T47D (cell line): ENCODE measurements at regions not wholly inside any gene's neighbourhood (a gene's known extent, or its start where the extent isn't known, plus 50 kb on each side); places are given as distances from the start of the nearest gene placed in this dataset.

ENCODE experiments used
- DNase-seq, 2 experiments: peaks; one replicate each; pipeline versions ENCODE4 v3.0.0 to v3.0.0-alpha.2; 2011 to 2012; ENCODE audit warnings: low read depth in 1 of 2, low spot score in 1 of 2
- JUND ChIP-seq: IDR thresholded peaks from 2 replicates; pipeline ENCODE4 v1.6.1; 2012; ENCODE audit warnings: low read depth
- in situ Hi-C: cut with HindIII; loops from 2 replicates; pipeline ENCODE4 v1.10.0; 2016; ENCODE audit warnings: low sequenced_read_pairs, low pct_unique_long_range_greater_than_20kb

DNA sequence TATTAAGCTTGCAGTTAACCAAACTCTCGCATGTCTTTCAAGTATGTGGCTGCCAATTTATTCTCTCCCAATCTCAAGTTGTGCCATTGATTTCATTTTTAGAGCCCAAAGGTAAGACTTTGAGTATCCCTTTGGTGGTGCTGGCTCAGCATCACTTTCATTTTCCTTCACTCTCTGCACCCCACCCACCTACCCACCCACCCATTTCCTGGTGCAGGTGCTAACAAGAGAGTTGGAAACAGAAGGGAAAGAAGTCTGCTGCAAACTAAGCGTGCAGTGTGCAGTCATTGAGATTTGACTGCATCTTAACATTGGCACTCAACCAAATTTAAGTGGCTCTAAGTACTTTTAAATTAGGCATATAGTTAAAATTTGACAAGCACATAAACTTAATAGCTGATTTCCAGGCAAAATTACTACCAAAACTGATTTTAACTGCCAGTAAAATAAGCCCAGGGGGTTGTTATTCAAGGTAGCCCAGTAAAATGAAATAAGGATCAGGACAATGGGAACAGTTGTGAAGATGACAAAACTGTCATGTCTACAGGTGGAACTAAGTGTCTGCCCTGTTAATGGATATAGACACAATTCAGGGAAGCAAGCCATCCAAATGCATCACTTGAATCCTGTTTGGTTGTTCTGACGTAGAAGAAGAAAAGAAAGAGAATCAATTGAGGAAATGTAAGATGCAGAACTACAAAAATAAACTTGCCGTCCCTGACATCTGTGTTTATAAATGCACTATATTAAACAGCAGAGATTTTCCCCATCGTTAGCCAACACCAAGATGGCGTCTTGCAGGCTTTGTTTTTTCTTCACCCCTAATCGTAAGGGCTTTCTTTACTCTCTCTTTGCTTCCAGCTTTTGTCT lies 184.2 kb downstream of the KDR start:
- in situ Hi-C loops: no loop called here
- no peak for TF ChIP-seq JUND

DNA sequence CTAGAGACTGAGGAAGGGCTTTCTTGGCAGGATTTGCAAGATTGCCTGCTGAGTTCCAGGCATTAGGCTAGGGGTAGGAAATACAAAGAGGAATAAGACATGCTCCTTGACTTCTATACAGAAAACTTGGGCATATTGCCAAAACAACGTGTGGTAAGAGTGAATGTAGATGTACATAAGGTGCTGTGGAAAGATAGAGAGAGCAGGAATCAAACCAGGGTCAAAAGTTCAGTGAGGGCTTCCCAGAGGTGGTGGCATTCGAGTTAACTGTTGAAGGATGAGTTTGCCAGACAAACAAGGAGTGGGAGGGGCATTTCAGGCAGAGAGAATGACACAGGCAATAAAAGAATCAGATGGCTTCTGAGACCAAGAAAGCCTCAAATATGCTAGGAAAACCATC lies 187.9 kb downstream of the KDR start:
- in situ Hi-C loops: no loop called here
- DNase-seq: peak in 1 of 2 experiments; percentile 5
- no peak for TF ChIP-seq JUND

More for the DNA sequence above, 184.2 kb downstream of the KDR start:
- DNase-seq: no peak

DNA sequence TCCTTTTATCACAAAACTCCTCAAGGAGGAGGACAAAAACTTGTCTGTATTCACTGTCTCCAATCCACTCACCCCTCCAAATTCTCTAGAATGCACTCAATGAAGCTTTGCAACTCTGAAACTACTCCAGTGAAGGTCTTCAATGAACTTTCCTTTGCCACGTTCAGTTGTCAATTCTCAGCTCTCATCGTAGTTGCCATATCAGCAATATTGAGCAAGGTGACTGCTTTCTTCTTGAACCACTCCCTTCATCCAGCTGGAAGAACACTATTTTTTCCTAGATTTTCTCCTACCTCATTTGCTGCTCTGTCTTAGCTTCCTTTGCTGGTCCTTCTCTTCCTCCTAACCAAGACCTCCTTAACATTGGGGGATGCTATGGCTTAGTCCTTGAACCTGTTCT lies 191.8 kb downstream of the KDR start:
- no peak for DNase-seq
- in situ Hi-C loops: no loop called here
- TF ChIP-seq JUND: no peak

DNA sequence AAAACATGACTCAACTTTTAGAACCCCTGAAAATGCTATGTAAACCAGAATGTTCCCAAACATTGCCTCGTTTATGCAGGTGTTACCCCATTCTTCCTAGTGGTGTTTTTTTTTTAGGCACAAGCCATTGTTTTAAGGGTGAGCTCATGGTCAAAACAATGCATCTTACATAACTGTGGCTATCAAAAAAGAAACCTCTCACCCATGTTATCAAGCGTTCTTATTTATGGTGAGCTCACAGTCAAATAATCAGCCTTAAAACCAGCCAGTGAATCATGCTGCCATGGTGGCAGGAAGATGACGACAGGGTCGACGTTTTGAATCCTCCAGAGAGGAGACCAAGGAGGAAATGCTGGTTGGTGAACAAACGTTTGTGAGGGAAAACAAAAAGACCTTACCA lies 195.2 kb downstream of the KDR start:
- in situ Hi-C loops: no loop called here
- DNase-seq: no peak
- no peak for TF ChIP-seq JUND

DNA sequence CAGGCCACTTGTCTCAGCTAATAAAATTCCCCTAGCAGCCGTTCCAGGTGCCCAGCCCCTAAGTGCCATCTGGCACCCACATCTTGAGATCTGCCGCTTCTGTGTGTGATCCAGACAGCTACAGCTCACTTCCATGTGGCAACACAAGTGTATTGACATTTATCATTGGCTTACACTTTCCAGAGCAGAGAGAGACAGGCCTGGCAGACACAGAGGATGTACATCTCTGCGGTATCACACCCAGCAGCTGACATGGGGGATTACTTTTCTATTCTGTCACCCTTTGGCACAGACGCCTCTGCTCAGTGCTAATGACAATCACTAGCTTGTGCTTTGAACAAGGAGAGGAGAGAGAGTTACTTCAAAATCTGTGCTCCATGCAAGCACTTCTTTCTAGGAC lies 195.9 kb downstream of the KDR start:
- in situ Hi-C loops: no loop called here
- DNase-seq: no peak
- no peak for TF ChIP-seq JUND

DNA sequence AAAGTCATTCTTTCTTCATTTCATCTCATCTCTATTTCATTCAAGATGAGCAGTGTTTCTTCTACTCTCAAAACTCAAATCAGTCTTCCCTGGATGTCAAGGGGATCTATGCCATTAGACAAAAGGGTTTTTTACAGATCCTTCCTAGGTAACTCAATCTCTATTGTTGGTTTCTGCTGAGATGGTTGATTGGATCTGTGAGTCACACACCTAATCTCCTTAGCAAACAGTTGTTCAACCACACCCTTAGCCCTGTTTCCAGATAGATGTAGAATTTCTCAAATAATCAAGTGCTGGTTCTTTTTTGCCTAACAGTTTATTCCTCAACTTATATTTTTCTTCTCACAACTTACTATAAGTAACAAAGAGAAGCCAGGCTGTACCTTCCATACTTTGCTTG lies 200.5 kb downstream of the KDR start:
- in situ Hi-C loops: no loop called here
- no peak for TF ChIP-seq JUND
- no peak for DNase-seq

DNA sequence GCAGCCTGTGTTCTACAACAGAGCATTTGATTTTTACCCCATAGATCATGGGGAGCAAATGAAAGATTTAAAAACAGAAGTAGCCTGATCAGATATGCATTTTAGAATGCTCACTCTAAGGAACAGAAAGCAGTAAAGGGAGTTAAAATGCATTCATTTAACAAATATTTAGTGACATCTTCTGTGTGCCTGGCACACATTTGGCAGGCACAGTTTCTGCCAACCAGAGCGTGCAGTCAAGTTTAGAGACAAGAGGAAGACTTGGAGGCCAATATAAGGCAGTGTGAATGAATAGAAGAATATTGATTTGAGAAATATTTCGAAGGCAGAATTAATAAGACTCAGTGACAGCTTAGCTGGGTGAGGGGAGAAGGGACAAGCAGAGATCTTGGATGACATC lies 210.1 kb downstream of the KDR start:
- no peak for TF ChIP-seq JUND
- DNase-seq: no peak
- in situ Hi-C loops: no loop called here

DNA sequence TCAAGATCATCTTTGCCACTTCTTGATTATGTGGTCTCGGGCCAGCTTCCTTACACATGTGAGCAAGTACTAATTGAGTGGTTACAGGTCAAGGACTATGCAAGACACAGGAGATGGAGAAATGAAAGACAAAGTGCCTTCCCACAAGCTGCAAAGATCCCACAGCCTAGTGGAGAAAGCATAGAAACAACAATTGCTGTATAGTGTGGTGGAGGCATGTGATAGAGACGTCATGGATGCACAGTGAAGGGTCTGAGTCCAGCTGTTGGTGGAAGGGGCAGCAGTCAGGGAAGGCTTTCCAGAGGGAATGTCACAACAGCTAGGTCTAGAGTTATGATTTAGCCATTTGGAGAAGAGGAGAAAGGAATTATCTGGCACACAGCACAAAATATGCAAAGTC lies 210.6 kb downstream of the KDR start:
- no peak for TF ChIP-seq JUND
- no peak for DNase-seq
- in situ Hi-C loops: no loop called here

DNA sequence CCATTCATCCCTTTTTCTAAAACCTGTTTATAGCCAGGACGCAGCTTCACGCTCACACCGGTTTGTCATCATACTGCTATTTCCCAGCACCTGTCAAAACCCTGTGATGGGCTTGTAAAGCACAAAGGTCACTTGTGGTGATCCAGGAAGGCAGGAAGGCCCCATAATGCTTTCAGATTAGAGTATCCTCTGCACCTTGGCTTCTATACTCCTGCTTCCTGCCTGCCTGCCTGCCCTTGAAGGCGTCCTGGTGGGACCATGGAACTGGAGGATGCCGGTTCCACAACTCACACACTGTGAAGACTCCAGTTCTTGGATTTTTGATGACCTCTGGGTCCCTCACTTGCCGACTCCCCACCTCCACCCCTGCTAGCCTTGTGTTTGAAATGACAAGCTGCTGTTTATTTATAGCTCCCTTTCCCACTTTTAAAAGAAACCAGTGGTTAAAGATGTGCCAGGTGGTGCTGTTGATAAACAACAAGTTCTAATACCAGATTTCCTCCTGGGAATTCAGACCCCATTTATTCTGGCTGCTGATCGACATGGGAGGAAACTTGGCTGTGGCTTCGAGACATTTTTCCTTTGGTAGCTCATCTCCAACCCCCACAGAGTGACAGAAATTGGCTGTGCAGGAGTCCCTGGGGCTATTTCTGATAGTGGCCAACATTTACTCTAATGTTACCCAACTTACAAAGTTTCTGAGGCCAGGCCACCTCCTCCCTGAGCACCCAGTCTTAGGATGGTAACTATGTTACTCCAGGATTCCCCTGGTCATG lies 211.5 kb downstream of the KDR start:
- in situ Hi-C loops: no loop called here
- no peak for TF ChIP-seq JUND
- no peak for DNase-seq

DNA sequence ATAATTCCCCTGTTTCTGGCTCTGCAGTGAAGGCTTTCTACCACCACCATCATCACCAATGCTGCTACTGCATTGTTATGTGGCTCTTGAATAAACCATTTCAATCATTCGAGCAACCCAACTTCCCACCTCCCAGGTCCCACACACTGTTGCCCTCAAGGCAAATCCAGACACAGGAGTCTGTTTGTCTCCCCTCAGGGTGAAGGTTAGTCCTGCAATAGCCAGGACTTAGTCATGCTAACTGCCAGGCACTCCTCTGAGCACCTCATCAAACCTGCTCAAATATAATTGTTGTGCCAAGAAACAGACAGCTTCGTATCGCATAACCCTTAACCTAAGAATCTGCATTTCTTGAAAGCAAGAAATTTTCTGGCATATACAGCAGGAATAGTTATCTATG lies 213.2 kb downstream of the KDR start:
- no peak for DNase-seq
- in situ Hi-C loops: no loop called here
- TF ChIP-seq JUND: no peak

DNA sequence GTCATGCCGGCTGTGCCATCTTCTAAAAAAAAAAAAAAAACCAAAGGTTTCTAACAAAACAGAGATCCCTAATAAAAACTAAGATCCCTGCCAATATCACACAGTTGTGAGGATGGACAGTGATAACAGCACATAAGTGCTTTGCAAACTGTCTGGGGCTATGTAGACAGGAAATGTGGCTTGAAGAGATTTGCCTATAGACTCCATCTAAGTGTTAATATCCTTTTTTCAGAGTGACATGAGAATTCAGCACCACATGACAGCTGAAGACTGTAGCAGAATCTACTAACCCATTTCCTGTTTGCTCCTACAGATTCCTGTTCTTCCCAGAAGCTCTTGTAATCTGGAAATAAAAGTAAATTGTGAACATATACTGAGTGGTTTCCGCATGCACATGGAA lies 215.4 kb downstream of the KDR start:
- TF ChIP-seq JUND: no peak
- in situ Hi-C loops: no loop called here
- DNase-seq: no peak

DNA sequence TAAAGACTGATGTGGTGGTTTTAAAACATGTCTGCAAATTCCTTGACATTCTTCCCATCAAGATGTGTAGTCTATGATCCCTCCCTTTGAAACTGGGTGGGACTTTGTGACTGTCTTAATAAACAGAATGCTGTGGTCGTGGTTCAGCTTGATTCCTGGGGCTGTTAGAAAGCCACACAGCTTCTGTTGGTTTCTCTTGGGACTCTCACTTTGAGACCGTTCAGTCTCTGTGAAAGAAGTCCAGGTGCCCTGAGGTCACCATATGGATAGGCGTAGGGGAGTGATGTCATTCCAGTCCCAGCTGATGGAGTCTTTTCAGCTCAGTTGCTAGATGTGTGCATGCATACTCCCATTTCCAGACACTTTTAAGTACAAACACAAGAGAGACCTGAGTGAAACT lies 216.6 kb downstream of the KDR start:
- in situ Hi-C loops: no loop called here
- DNase-seq: no peak
- TF ChIP-seq JUND: no peak

DNA sequence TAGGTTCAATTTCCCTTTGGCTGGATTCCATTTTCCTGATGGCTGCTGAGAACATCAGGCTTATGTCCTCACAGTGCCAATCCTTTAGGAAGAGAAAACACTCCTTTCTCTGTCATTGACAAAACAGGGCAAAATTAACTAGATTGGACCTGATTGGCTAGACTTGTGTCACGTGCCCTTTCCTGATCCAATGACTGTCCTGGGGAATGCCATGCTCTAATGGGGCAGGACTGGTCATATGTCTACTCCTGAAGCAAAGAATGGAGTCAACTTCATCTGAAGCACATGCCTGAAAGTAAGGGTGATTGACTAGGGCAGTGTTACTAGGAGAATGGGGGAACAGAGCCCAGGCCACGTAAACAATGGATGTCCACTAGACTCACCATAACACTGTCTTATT lies 220.4 kb downstream of the KDR start:
- DNase-seq: no peak
- no peak for TF ChIP-seq JUND
- in situ Hi-C loops: no loop called here
